Keratinocyte (primary cell): ENCODE measurements at regions not wholly inside any gene's neighbourhood (a gene's known extent, or its start where the extent isn't known, plus 50 kb on each side); places are given as distances from the start of the nearest gene placed in this dataset.

ENCODE experiments used
- EZH2 ChIP-seq: IDR thresholded peaks from one replicate; pipeline ENCODE4 v1.6.1; 2012; ENCODE audit warnings: inconsistent platforms, mild to moderate bottlenecking, low read length, moderate library complexity
- TF ChIP-seq, protein P1 (sequence below), 3 experiments: IDR thresholded peaks in 1 of 3; conservative IDR thresholded peaks in 1 of 3; optimal IDR thresholded peaks in 1 of 3; 2 replicates in 2 of 3; 3 replicates in 1 of 3; pipeline versions ENCODE3 to v1.5.1; 2011; ENCODE audit warnings: low read length in 3 of 3, mild to moderate bottlenecking in 3 of 3, moderate library complexity in 2 of 3, control low read depth in 1 of 3, inconsistent platforms in 1 of 3; ENCODE audit not compliant: insufficient read depth in 2 of 3; ENCODE audit errors: extremely low read depth in 1 of 3

DNA sequence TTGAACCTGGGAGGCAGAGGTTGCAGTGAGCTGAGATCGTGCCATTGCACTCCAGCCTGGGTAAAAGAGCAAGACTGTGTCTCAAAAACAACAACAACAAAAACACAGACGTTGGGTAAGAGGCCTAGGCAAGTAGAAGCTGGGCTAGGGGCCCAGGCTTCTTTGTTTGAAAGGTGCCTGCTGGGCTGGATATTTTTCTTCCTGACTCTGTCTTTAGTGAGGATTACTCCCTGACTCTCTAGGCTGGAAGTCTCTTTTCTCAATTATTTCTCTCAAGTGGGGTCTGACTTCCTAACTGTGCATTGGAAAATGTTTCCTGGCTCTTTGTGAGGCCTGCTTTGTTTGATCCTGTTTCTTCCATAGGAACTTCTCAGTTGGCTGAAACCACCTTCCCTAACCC, 76.5 kb upstream of the DTNBP1 start:
- TF ChIP-seq, protein P1, sequence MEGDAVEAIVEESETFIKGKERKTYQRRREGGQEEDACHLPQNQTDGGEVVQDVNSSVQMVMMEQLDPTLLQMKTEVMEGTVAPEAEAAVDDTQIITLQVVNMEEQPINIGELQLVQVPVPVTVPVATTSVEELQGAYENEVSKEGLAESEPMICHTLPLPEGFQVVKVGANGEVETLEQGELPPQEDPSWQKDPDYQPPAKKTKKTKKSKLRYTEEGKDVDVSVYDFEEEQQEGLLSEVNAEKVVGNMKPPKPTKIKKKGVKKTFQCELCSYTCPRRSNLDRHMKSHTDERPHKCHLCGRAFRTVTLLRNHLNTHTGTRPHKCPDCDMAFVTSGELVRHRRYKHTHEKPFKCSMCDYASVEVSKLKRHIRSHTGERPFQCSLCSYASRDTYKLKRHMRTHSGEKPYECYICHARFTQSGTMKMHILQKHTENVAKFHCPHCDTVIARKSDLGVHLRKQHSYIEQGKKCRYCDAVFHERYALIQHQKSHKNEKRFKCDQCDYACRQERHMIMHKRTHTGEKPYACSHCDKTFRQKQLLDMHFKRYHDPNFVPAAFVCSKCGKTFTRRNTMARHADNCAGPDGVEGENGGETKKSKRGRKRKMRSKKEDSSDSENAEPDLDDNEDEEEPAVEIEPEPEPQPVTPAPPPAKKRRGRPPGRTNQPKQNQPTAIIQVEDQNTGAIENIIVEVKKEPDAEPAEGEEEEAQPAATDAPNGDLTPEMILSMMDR (optimal IDR thresholded peaks at IDR 0.05 in 1 of 3, IDR thresholded peaks at IDR 0.05 in 1 of 3, conservative IDR thresholded peaks at IDR 0.05 in 1 of 3; ENCODE audit: extremely low read depth in 1 of 3, insufficient read depth in 2 of 3, low read length in 3 of 3) = no peak
- TF ChIP-seq EZH2 = no peak
